Endothelial cell of umbilical vein (primary cell): ENCODE measurements at regions not wholly inside any gene's neighbourhood (a gene's known extent, or its start where the extent isn't known, plus 50 kb on each side); places are given as distances from the start of the nearest gene placed in this dataset.

ENCODE experiments used
- BruUV-seq: library from RNA; stranded (reverse); fragments of 400-500 nt; replicated peaks from 2 replicates; lab custom pipeline; 2021; lab: Mats Ljungman, UMichigan
- CTCF ChIA-PET: fragments of 300-600, 350-600 bp; sonication (Branson Sonifier 250); formaldehyde crosslinking; loops from one replicate; lab custom pipeline; 2021; ENCODE audit warnings: antibody characterized with exemption, inconsistent platforms; lab: Charles Lee
- POLR2A ChIA-PET: fragments of 300-600, 350-600 bp; sonication (Branson Sonifier 250); formaldehyde crosslinking; loops from one replicate; lab custom pipeline; 2021; ENCODE audit warnings: antibody characterized with exemption, inconsistent platforms; lab: Charles Lee
- DNase-seq: peaks from one replicate; pipeline ENCODE4 v3.0.0-alpha.2; 2011; ENCODE audit warnings: low read depth, low spot score
- FAIRE-seq: peaks from 2 replicates; lab custom pipeline; 2011; peaks lifted over from hg19 to GRCh38; lab: Jason Lieb, UNC
- H2AFZ ChIP-seq: 2 replicates; pipeline ENCODE4 v1.6.0; 2012; ENCODE audit warnings: low read depth, low read length, control low read depth, inconsistent platforms
- H3K27ac ChIP-seq: 2 replicates; pipeline ENCODE4 v1.5.1; 2011; ENCODE audit warnings: low read depth, mild to moderate bottlenecking, control low read depth, low read length, moderate library complexity; ENCODE audit not compliant: insufficient read depth
- H3K27me3 ChIP-seq, 2 experiments: 2 replicates each; pipeline versions ENCODE4 v1.6.0 to v1.6.1; 2011; ENCODE audit warnings: low read length in 2 of 2, mixed read lengths in 1 of 2; ENCODE audit not compliant: control insufficient read depth in 2 of 2, insufficient read depth in 2 of 2
- H3K36me3 ChIP-seq, 2 experiments: 2 replicates in 1 of 2; 3 replicates in 1 of 2; pipeline ENCODE4 v1.5.1; 2011; ENCODE audit warnings: low read length in 2 of 2, mild to moderate bottlenecking in 1 of 2, moderate library complexity in 1 of 2; ENCODE audit not compliant: control insufficient read depth in 2 of 2, insufficient read depth in 2 of 2; ENCODE audit errors: extremely low read depth in 1 of 2
- H3K4me1 ChIP-seq: 3 replicates; pipeline ENCODE4 v1.5.1; 2011; ENCODE audit warnings: mild to moderate bottlenecking, low read length; ENCODE audit not compliant: control insufficient read depth, insufficient read depth; ENCODE audit errors: extremely low read depth
- H3K4me2 ChIP-seq: 2 replicates; pipeline ENCODE4 v1.6.1; 2011; ENCODE audit warnings: low read length, control low read depth, mixed read lengths; ENCODE audit not compliant: insufficient read depth
- H3K4me3 ChIP-seq, 3 experiments: fragments of 200-600 bp in 1 of 3; sonication (generic), shearing (Covaris generic) in 1 of 3; replicated peaks in 1 of 3; 2 replicates each; pipeline ENCODE4 v1.5.1; 2011 to 2016; ENCODE audit warnings: control low read depth in 3 of 3, low read length in 3 of 3, mild to moderate bottlenecking in 2 of 3, inconsistent platforms in 1 of 3, low read depth in 1 of 3, moderate library complexity in 1 of 3; ENCODE audit not compliant: insufficient read depth in 1 of 3
- H3K79me2 ChIP-seq: 2 replicates; pipeline ENCODE4 v1.6.0; 2012; ENCODE audit warnings: low read length, inconsistent platforms; ENCODE audit not compliant: control insufficient read depth, insufficient read depth
- H3K9ac ChIP-seq: replicated peaks from 2 replicates; pipeline ENCODE3; 2011; ENCODE audit warnings: low read length, control low read depth; ENCODE audit not compliant: insufficient read depth; ENCODE audit errors: extremely low read depth
- H3K9me1 ChIP-seq: replicated peaks from 3 replicates; pipeline ENCODE4 v1.6.0; 2011; ENCODE audit warnings: mild to moderate bottlenecking, low read length; ENCODE audit not compliant: control insufficient read depth, insufficient read depth; ENCODE audit errors: extremely low read depth
- H3K9me3 ChIP-seq: replicated peaks from 2 replicates; pipeline ENCODE4 v1.5.1; 2012; ENCODE audit warnings: low read length, inconsistent platforms; ENCODE audit not compliant: control insufficient read depth, insufficient read depth
- H4K20me1 ChIP-seq: replicated peaks from 2 replicates; pipeline ENCODE3; 2011; ENCODE audit warnings: mild to moderate bottlenecking, low read length; ENCODE audit not compliant: control insufficient read depth, insufficient read depth; ENCODE audit errors: extremely low read depth
- EZH2 ChIP-seq: IDR thresholded peaks from 2 replicates; pipeline ENCODE4 v1.6.1; 2012; ENCODE audit warnings: borderline replicate concordance, low read depth, mild to moderate bottlenecking, moderate library complexity, low read length, inconsistent platforms; ENCODE audit not compliant: severe bottlenecking
- FOS ChIP-seq: IDR thresholded peaks from 2 replicates; pipeline ENCODE4 v1.6.1; 2011; ENCODE audit warnings: mild to moderate bottlenecking, low read length, moderate library complexity, borderline replicate concordance; ENCODE audit not compliant: insufficient read depth
- GATA2 ChIP-seq: IDR thresholded peaks from 2 replicates; pipeline ENCODE4 v1.7.0; 2011; ENCODE audit warnings: low read depth, mild to moderate bottlenecking, moderate library complexity, mixed read lengths, low read length; ENCODE audit not compliant: insufficient read length, insufficient read depth
- JUN ChIP-seq: IDR thresholded peaks from 2 replicates; pipeline ENCODE4 v1.6.1; 2011; ENCODE audit warnings: borderline replicate concordance, low read depth; ENCODE audit not compliant: insufficient read length, insufficient read depth
- MYC ChIP-seq: IDR thresholded peaks from one replicate; pipeline ENCODE4 v1.6.1; 2011; ENCODE audit warnings: mild to moderate bottlenecking, low read depth, low read length
- POLR2A ChIP-seq: IDR thresholded peaks from 2 replicates; pipeline ENCODE4 v1.6.1; 2012; ENCODE audit warnings: low read depth, mild to moderate bottlenecking, control low read depth, low read length
- POLR2AphosphoS5 ChIP-seq: IDR thresholded peaks from 2 replicates; pipeline ENCODE4 v1.6.1; 2012; ENCODE audit warnings: low read depth, mild to moderate bottlenecking, control low read depth, low read length, moderate library complexity; ENCODE audit not compliant: insufficient read depth
- dilution Hi-C: fragments of 300-500 bp; cut with MboI; formaldehyde crosslinking; loops from one replicate; pipeline ENCODE4 v1.15.0; 2019; ENCODE audit warnings: low sequenced_read_pairs; ENCODE audit not compliant: extremely low pct_ligation_motif_present
- intact Hi-C: fragments of 100-400 bp; cut with micrococcal nuclease; formaldehyde crosslinking; loops from one replicate; pipeline ENCODE4 v1.10.0; 2022
- TF ChIP-seq, protein P1 (sequence below), 2 donors: IDR thresholded peaks; 1 replicate in 1 of 2; 2 replicates in 1 of 2; pipeline ENCODE4 v1.5.1; 2011; ENCODE audit warnings: low read length in 2 of 2, mild to moderate bottlenecking in 2 of 2, moderate library complexity in 2 of 2, control low read depth in 1 of 2, inconsistent platforms in 1 of 2, low read depth in 1 of 2; ENCODE audit not compliant: insufficient read depth in 1 of 2; ENCODE audit errors: extremely low read depth in 1 of 2
- TF ChIP-seq, protein P2 (sequence below): IDR thresholded peaks from 2 replicates; pipeline ENCODE4 v1.6.1; 2011; ENCODE audit not compliant: insufficient read depth, insufficient read length

DNA sequence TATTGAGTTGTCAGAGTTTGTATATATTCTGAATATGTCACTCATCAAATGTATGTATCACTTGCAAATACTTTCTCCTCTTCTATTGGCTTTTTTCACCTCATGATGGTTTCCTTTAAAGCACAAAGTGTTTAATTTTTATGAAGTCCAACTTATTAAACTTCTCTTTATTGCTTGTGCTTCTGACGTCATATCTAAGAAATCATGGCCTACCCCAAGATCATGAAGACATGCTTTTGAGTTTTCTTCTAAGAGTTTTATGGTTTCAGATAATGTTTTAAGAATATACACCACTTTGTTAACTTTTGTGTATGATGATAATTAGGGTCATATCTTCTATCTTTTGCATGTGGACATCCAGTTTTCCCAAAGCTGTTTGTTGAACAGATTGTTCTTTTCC is 417.2 kb upstream of the ATP10A start:
- H3K27me3 ChIP-seq = no peaks in the 10 kb centered on the region
- ChIA-PET CTCF (no interaction called here), POLR2A (no interaction called here)
- H4K20me1 ChIP-seq = no peaks in the 10 kb centered on the region
- no peak for TF ChIP-seq GATA2
- no peak for TF ChIP-seq EZH2
- no peak for TF ChIP-seq MYC
- TF ChIP-seq, protein P1, sequence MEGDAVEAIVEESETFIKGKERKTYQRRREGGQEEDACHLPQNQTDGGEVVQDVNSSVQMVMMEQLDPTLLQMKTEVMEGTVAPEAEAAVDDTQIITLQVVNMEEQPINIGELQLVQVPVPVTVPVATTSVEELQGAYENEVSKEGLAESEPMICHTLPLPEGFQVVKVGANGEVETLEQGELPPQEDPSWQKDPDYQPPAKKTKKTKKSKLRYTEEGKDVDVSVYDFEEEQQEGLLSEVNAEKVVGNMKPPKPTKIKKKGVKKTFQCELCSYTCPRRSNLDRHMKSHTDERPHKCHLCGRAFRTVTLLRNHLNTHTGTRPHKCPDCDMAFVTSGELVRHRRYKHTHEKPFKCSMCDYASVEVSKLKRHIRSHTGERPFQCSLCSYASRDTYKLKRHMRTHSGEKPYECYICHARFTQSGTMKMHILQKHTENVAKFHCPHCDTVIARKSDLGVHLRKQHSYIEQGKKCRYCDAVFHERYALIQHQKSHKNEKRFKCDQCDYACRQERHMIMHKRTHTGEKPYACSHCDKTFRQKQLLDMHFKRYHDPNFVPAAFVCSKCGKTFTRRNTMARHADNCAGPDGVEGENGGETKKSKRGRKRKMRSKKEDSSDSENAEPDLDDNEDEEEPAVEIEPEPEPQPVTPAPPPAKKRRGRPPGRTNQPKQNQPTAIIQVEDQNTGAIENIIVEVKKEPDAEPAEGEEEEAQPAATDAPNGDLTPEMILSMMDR (IDR thresholded peaks at IDR 0.05; ENCODE audit: extremely low read depth in 1 of 2, insufficient read depth in 1 of 2, low read depth in 1 of 2, low read length in 2 of 2) = no peak
- no peak for TF ChIP-seq JUN
- TF ChIP-seq, protein P2, sequence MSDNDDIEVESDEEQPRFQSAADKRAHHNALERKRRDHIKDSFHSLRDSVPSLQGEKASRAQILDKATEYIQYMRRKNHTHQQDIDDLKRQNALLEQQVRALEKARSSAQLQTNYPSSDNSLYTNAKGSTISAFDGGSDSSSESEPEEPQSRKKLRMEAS = no peak
- TF ChIP-seq POLR2AphosphoS5 = no peak
- no peak for TF ChIP-seq POLR2A
- no peak for TF ChIP-seq FOS
- BruUV-seq = no TSS peak
- H3K9me3 ChIP-seq = peaks cover 2% of the 10 kb centered on the region
- FAIRE-seq = no peak
- H3K9ac ChIP-seq = no peak overlapping the region
- H3K4me2 ChIP-seq = no peak overlapping the region
- H3K9me1 ChIP-seq = no peaks in the 10 kb centered on the region
- H3K4me1 ChIP-seq = no peaks in the 10 kb centered on the region
- dilution Hi-C loops (no loop called here), intact Hi-C loops (no loop called here)
- H3K4me3 ChIP-seq = no peak overlapping the region
- H3K36me3 ChIP-seq = no peaks in the 10 kb centered on the region
- no peak for DNase-seq
- no peaks in the 10 kb centered on the region for H3K79me2 ChIP-seq
- no peak overlapping the region for H3K27ac ChIP-seq
- no peak overlapping the region for H2AFZ ChIP-seq
